HepG2 (cell line): ENCODE measurements at regions not wholly inside any gene's neighbourhood (a gene's known extent, or its start where the extent isn't known, plus 50 kb on each side); places are given as distances from the start of the nearest gene placed in this dataset.

ENCODE experiments used
- ATF5 ChIP-seq: sonication (generic); formaldehyde crosslinking; IDR thresholded peaks from 2 replicates; pipeline ENCODE4 v1.4.0; 2020; ENCODE audit warnings: mild to moderate bottlenecking, low read depth, missing genetic modification reagents
- CEBPB ChIP-seq: IDR thresholded peaks from 2 replicates; pipeline ENCODE4 v1.6.1; 2011; ENCODE audit warnings: low read depth, low read length, improper control_type of control experiment, borderline replicate concordance
- HDAC2 ChIP-seq: sonication (generic); formaldehyde crosslinking; IDR thresholded peaks from 2 replicates; pipeline ENCODE4 v1.4.0; 2020; ENCODE audit warnings: missing genetic modification reagents
- NCOA1 ChIP-seq: sonication (generic); formaldehyde crosslinking; IDR thresholded peaks from 2 replicates; pipeline ENCODE4 v1.9.0; 2021; ENCODE audit warnings: missing genetic modification reagents
- NFATC3 ChIP-seq: sonication (generic); formaldehyde crosslinking; IDR thresholded peaks from 2 replicates; pipeline ENCODE4 v1.5.1; 2020; ENCODE audit warnings: mild to moderate bottlenecking, missing genetic modification reagents
- PRDM15 ChIP-seq: sonication (generic); formaldehyde crosslinking; IDR thresholded peaks from 2 replicates; pipeline ENCODE4 v1.4.0; 2020; ENCODE audit warnings: missing genetic modification reagents
- RAD51 ChIP-seq: fragments of 450-650 bp; IDR thresholded peaks from 2 replicates; pipeline ENCODE4 v1.6.1; 2016; ENCODE audit warnings: borderline replicate concordance
- RNF219 ChIP-seq: sonication (generic); formaldehyde crosslinking; IDR thresholded peaks from 2 replicates; pipeline ENCODE4 v1.5.0; 2020; ENCODE audit warnings: mild to moderate bottlenecking, missing genetic modification reagents
- SMAD1 ChIP-seq: sonication (generic); formaldehyde crosslinking; IDR thresholded peaks from 2 replicates; pipeline ENCODE4 v1.4.0; 2020; ENCODE audit warnings: missing genetic modification reagents, low read depth, mild to moderate bottlenecking, borderline replicate concordance
- SRF ChIP-seq: IDR thresholded peaks from 2 replicates; pipeline ENCODE4 v1.6.1; 2011; ENCODE audit warnings: mild to moderate bottlenecking, low read depth, low read length, moderate library complexity
- TEAD3 ChIP-seq: optimal IDR thresholded peaks from 2 replicates; pipeline ENCODE3; 2016; ENCODE audit warnings: borderline replicate concordance
- THAP9 ChIP-seq: sonication (generic); formaldehyde crosslinking; IDR thresholded peaks from 2 replicates; pipeline ENCODE4; 2020; ENCODE audit warnings: missing genetic modification reagents, mild to moderate bottlenecking, borderline replicate concordance
- WIZ ChIP-seq: sonication (generic); formaldehyde crosslinking; IDR thresholded peaks from 2 replicates; pipeline ENCODE4 v1.5.1; 2020; ENCODE audit warnings: mild to moderate bottlenecking, missing genetic modification reagents
- ZNF138 ChIP-seq: sonication (generic); formaldehyde crosslinking; IDR thresholded peaks from 2 replicates; pipeline ENCODE4 v1.5.0; 2020; ENCODE audit warnings: mild to moderate bottlenecking, low read depth, missing genetic modification reagents
- ZNF335 ChIP-seq: sonication (generic); formaldehyde crosslinking; IDR thresholded peaks from 2 replicates; pipeline ENCODE4 v1.4.0; 2020; ENCODE audit warnings: missing genetic modification reagents
- ZNF383 ChIP-seq: sonication (generic); formaldehyde crosslinking; IDR thresholded peaks from 2 replicates; pipeline ENCODE4 v1.4.0; 2020; ENCODE audit warnings: missing genetic modification reagents, mild to moderate bottlenecking, borderline replicate concordance
- ZNF430 ChIP-seq: sonication (generic); formaldehyde crosslinking; IDR thresholded peaks from 2 replicates; pipeline ENCODE4 v1.9.0; 2021; ENCODE audit warnings: mild to moderate bottlenecking, missing genetic modification reagents
- ZNF775 ChIP-seq: sonication (generic); formaldehyde crosslinking; IDR thresholded peaks from 2 replicates; pipeline ENCODE4 v1.4.0; 2020; ENCODE audit warnings: missing genetic modification reagents, mild to moderate bottlenecking, moderate library complexity, borderline replicate concordance
- ZNF788 ChIP-seq: sonication (generic); formaldehyde crosslinking; IDR thresholded peaks from 2 replicates; pipeline ENCODE4 v1.5.0; 2020; ENCODE audit warnings: mild to moderate bottlenecking, missing genetic modification reagents, borderline replicate concordance
- ZNF841 ChIP-seq: sonication (generic); formaldehyde crosslinking; IDR thresholded peaks from 2 replicates; pipeline ENCODE4 v1.8.1; 2023; ENCODE audit warnings: missing genetic modification reagents, borderline replicate concordance

GRCh38 chr14:54291491-54292191 lies 105.2 kb upstream of the CDKN3 start (continued):
- TF ChIP-seq PRDM15 (CRISPR knock-in tag): peak; percentile 78
- no peak for TF ChIP-seq NCOA1
- TF ChIP-seq NFATC3: no peak
- TF ChIP-seq WIZ: no peak
- TF ChIP-seq ZNF841: no peak
- no peak for TF ChIP-seq RNF219
- peak; percentile 96 for TF ChIP-seq TEAD3 (CRISPR knock-in tag)
- TF ChIP-seq ATF5 (CRISPR knock-in tag): no peak
- no peak for TF ChIP-seq ZNF383 (CRISPR knock-in tag)
- TF ChIP-seq CEBPB: peak; percentile 28; the same call in 1 of the 2 replicates
- no peak; the same call in 1 of the 2 replicates for TF ChIP-seq ZNF430 (CRISPR knock-in tag)
- TF ChIP-seq ZNF788 (CRISPR knock-in tag): no peak; the same call in 1 of the 2 replicates
- TF ChIP-seq RAD51: no peak
- TF ChIP-seq THAP9 (CRISPR knock-in tag): no peak
- TF ChIP-seq ZNF775 (CRISPR knock-in tag): no peak
- TF ChIP-seq HDAC2: peak; percentile 96
- no peak for TF ChIP-seq SRF
- TF ChIP-seq SMAD1: no peak
- no peak for TF ChIP-seq ZNF138 (CRISPR knock-in tag)
- no peak for TF ChIP-seq ZNF335 (CRISPR knock-in tag)
